Breast epithelium (tissue), 3 donors: ENCODE measurements at regions not wholly inside any gene's neighbourhood (a gene's known extent, or its start where the extent isn't known, plus 50 kb on each side); places are given as distances from the start of the nearest gene placed in this dataset.

ENCODE experiments used
- POLR2A ChIP-seq: fragments of 450-650 bp; IDR thresholded peaks from one replicate; pipeline ENCODE4 v1.6.1; 2016; ENCODE audit warnings: antibody characterized with exemption, mild to moderate bottlenecking, moderate library complexity
- POLR2AphosphoS5 ChIP-seq, 3 donors: sonication (generic); formaldehyde crosslinking; IDR thresholded peaks; one replicate each; pipeline ENCODE4 v1.6.1; 2017; ENCODE audit warnings: antibody characterized with exemption in 3 of 3
- TF ChIP-seq, protein P1 (sequence below), 3 donors: fragments of 450-650 bp; IDR thresholded peaks; one replicate each; pipeline ENCODE4 v1.5.1; 2016 to 2017; ENCODE audit warnings: antibody characterized with exemption in 3 of 3, mild to moderate bottlenecking in 3 of 3, moderate library complexity in 3 of 3

- TF ChIP-seq, protein P1, sequence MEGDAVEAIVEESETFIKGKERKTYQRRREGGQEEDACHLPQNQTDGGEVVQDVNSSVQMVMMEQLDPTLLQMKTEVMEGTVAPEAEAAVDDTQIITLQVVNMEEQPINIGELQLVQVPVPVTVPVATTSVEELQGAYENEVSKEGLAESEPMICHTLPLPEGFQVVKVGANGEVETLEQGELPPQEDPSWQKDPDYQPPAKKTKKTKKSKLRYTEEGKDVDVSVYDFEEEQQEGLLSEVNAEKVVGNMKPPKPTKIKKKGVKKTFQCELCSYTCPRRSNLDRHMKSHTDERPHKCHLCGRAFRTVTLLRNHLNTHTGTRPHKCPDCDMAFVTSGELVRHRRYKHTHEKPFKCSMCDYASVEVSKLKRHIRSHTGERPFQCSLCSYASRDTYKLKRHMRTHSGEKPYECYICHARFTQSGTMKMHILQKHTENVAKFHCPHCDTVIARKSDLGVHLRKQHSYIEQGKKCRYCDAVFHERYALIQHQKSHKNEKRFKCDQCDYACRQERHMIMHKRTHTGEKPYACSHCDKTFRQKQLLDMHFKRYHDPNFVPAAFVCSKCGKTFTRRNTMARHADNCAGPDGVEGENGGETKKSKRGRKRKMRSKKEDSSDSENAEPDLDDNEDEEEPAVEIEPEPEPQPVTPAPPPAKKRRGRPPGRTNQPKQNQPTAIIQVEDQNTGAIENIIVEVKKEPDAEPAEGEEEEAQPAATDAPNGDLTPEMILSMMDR (IDR thresholded peaks at IDR 0.05): no peak
- TF ChIP-seq POLR2A: no peak
- no peak for TF ChIP-seq POLR2AphosphoS5 (IDR thresholded peaks at IDR 0.05)
Observed at GRCh38 chr11:105429096-105429910, 180.6 kb upstream of the GRIA4 start.
